WTC11 (cell line): ENCODE measurements at regions not wholly inside any gene's neighbourhood (a gene's known extent, or its start where the extent isn't known, plus 50 kb on each side); places are given as distances from the start of the nearest gene placed in this dataset.

Experiments used
- IRF2 ChIP-seq: sonication (generic); formaldehyde crosslinking; IDR thresholded peaks from 2 replicates; pipeline ENCODE4 v1.8.0; 2022; ENCODE audit warnings: low read depth, missing genetic modification reagents, borderline replicate concordance
- ZNF263 ChIP-seq: sonication (generic); formaldehyde crosslinking; IDR thresholded peaks from 2 replicates; pipeline ENCODE4 v1.8.1; 2022; ENCODE audit warnings: low read depth, mild to moderate bottlenecking, moderate library complexity, missing genetic modification reagents

GRCh38 chr2:196445991-196446390 lies 193.5 kb upstream of the CCDC150 start:
- TF ChIP-seq ZNF263 (CRISPR knock-in tag) (no peak), IRF2 (CRISPR knock-in tag) (no peak)
